ENCODE measurements at regions not wholly inside any gene's neighbourhood (a gene's known extent, or its start where the extent isn't known, plus 50 kb on each side); places are given as distances from the start of the nearest gene placed in this dataset.
"Not testable (repeated sequence)": the region's sequence is repeated elsewhere in the genome, so short reads cannot be mapped to it uniquely, and the experiment has no call there.

DNA sequence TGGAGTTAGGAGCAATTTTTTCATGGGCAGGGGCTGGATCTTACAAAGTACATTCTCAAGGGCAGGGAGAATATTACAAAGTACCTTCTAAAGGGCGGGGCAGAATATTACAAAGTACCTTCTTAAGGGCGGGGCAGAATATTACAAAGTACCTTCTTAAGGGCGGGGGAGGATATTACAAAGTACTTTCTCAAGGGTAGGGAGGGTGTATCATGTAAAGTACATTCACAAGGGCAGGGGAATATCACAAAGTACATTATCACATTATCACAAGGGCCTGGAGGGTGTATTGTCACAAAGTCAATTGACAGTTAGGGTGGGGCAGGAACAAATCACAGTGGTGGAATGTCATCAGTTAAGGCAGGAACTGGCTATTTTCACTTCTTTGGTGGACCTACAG, 56.9 kb downstream of the FSCB start:
- TF ChIP-seq, protein P1, sequence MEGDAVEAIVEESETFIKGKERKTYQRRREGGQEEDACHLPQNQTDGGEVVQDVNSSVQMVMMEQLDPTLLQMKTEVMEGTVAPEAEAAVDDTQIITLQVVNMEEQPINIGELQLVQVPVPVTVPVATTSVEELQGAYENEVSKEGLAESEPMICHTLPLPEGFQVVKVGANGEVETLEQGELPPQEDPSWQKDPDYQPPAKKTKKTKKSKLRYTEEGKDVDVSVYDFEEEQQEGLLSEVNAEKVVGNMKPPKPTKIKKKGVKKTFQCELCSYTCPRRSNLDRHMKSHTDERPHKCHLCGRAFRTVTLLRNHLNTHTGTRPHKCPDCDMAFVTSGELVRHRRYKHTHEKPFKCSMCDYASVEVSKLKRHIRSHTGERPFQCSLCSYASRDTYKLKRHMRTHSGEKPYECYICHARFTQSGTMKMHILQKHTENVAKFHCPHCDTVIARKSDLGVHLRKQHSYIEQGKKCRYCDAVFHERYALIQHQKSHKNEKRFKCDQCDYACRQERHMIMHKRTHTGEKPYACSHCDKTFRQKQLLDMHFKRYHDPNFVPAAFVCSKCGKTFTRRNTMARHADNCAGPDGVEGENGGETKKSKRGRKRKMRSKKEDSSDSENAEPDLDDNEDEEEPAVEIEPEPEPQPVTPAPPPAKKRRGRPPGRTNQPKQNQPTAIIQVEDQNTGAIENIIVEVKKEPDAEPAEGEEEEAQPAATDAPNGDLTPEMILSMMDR (IDR thresholded peaks at IDR 0.05) = not testable (repeated sequence)
- TF ChIP-seq BHLHE40 (IDR thresholded peaks at IDR 0.05; ENCODE audit: low read depth, low read length); POLR2A (IDR thresholded peaks at IDR 0.05; ENCODE audit: low read length); POLR2AphosphoS2 (conservative IDR thresholded peaks at IDR 0.05; ENCODE audit: low read length); CEBPB (IDR thresholded peaks at IDR 0.05); CBX2 (IDR thresholded peaks at IDR 0.05; ENCODE audit: borderline replicate concordance, low read depth); ZC3H11A (IDR thresholded peaks at IDR 0.05); USF2 (IDR thresholded peaks at IDR 0.05); KDM5A (IDR thresholded peaks at IDR 0.05); JUN (IDR thresholded peaks at IDR 0.05); SREBF2 (IDR thresholded peaks at IDR 0.05): not testable (repeated sequence)
- TF ChIP-seq, protein P2, sequence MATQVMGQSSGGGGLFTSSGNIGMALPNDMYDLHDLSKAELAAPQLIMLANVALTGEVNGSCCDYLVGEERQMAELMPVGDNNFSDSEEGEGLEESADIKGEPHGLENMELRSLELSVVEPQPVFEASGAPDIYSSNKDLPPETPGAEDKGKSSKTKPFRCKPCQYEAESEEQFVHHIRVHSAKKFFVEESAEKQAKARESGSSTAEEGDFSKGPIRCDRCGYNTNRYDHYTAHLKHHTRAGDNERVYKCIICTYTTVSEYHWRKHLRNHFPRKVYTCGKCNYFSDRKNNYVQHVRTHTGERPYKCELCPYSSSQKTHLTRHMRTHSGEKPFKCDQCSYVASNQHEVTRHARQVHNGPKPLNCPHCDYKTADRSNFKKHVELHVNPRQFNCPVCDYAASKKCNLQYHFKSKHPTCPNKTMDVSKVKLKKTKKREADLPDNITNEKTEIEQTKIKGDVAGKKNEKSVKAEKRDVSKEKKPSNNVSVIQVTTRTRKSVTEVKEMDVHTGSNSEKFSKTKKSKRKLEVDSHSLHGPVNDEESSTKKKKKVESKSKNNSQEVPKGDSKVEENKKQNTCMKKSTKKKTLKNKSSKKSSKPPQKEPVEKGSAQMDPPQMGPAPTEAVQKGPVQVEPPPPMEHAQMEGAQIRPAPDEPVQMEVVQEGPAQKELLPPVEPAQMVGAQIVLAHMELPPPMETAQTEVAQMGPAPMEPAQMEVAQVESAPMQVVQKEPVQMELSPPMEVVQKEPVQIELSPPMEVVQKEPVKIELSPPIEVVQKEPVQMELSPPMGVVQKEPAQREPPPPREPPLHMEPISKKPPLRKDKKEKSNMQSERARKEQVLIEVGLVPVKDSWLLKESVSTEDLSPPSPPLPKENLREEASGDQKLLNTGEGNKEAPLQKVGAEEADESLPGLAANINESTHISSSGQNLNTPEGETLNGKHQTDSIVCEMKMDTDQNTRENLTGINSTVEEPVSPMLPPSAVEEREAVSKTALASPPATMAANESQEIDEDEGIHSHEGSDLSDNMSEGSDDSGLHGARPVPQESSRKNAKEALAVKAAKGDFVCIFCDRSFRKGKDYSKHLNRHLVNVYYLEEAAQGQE (IDR thresholded peaks at IDR 0.05) = not testable (repeated sequence)
